SHP77 (cell line): ENCODE measurements at regions not wholly inside any gene's neighbourhood (a gene's known extent, or its start where the extent isn't known, plus 50 kb on each side); places are given as distances from the start of the nearest gene placed in this dataset.
"Not testable (repeated sequence)": the region's sequence is repeated elsewhere in the genome, so short reads cannot be mapped to it uniquely, and the experiment has no call there.

Experiments used
- DNase-seq, 2 experiments: peaks; one replicate each; lab custom pipeline; 2025; lab: John Stamatoyannopoulos, UW

GRCh38 chr11:82210011-82210410 lies 523.7 kb downstream of the FAM181B start:
- DNase-seq: no peak

- DNase-seq: no peak
These were observed 538.4 kb downstream of the FAM181B start for GRCh38 chr11:82195283-82195682.

DNA sequence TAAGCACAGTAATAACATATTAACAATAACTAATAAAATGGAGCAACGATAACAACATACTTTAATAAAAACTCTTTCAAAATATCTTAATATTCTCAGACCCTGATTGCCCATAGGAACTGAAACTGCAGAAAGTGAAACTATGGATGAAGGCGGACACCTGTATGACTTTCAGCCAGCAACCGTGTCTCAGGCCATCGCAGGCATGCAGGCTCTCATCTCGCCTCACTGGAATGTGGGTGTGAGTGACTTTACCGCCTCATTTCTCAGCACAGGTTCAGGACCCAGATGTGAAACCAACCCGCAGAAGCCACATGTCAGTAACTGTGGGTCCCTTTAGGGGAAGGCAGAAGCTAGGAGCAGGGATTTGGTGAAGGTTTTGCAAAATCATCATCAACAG lies 539.1 kb downstream of the FAM181B start:
- no peak for DNase-seq

DNA sequence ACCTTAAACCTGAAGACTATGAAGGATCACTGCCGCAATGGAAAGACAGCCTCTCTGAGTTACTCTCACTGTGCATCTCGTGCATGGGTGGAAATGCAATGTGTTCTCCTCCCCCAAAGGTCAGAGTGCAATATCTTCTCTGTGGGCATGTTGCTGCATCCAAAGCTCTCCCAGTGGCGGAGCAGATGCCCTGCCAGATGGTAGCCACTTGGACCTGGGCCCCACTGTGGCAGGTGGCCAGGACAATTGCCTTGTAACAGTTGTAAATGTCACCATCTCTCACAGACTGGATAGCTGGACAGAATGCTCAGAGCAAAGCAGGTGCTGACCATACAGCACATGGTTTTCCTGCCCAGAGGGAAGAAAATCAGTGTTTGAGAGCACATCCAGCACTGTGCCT lies 542.0 kb downstream of the FAM181B start:
- DNase-seq: peak; percentile 84 to 86

- no peak for DNase-seq
These were observed 547.7 kb downstream of the FAM181B start for GRCh38 chr11:82185925-82186324.

DNA sequence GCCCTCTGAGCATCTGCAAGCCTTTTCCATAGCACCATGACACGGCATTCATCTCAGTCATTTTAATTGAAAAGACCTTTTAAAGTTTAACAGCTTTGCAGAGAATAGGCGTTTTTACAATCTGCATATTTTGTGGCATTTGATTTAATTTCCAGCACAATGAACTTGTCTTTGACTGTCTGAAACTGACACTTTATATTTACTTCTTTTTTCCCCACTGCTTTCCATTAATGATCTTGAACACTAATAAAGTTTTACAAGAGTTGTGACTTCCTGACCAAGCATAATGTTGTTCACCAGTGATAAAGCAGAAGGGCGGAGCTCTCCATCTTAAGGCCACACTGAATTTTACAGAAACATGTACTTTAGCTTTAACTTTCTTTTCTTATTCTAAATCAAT lies 548.7 kb downstream of the FAM181B start:
- no peak for DNase-seq

DNA sequence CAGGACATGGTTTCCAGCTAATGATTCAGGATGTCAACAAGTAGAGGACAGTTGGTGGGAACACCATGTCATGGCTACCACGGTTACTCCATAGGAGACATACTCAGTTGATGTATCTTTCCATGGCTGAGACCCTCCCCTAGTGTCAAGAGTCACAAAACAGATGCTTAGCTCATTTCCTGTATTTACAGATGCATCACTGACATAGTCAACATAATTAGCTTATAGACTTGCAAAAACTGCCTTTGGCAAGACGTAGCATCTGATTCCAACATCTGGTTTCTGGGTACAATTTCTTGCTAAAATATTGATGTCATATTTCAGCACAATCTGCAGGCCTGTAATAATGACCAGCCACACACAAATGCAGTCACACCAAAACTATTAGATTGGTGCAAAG lies 550.3 kb downstream of the FAM181B start:
- no peak for DNase-seq

DNA sequence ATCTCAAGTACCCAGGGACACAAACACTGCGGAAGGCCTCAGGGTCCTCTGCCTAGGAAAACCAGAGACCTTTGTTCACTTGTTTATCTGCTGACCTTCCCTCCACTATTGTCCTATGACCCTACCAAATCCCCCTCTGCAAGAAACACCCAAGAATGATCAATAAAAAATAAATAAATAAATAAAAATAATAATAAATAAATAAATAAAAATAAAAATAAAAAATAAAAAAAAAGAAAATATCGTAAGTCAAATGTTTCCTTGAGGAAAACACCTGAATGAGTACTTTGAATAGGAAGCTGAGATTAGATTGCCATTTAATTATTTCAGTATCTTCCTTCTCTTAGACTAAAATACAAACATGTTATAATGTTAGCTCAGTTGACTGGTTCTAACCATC lies 551.0 kb downstream of the FAM181B start:
- DNase-seq: not testable (repeated sequence)

DNA sequence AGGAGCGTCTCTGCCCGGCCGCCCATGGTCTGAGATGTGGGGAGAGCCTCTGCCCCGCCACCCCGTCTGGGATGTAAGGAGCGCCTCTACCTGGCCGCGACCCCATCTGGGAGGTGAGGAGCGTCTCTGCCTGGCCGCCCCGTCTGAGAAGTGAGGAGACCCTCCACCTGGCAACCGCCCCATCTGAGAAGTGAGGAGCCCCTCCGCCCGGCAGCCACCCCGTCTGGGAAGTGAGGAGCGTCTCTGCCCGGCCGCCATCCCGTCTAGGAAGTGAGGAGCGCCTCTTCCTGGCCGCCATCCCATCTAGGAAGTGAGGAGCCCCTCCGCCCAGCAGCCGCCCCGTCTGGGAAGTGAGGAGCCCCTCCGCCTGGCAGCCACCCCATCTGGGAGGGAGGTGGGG lies 551.9 kb downstream of the FAM181B start:
- not testable (repeated sequence) for DNase-seq

GRCh38 chr11:82176945-82177344 lies 556.7 kb downstream of the FAM181B start:
- DNase-seq: no peak

DNA sequence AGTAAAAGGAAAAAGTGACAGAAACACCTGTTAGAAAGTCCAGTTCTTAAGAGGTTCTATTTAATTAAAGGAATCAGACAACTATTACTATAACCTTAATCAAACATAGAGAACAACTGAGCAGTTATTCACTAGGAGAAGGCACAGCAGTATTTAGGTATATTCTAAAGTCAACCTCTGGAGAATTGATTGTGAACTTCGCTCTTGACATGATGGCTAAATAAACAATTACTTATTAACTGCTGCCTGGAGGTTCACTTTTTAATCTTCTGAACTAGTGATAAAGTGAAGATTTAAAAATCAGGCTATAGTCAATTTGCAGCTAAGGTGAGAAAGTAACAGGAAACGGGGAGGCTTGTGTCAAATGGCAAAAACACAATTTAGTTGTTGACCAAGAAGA lies 557.3 kb downstream of the FAM181B start:
- no peak for DNase-seq

DNA sequence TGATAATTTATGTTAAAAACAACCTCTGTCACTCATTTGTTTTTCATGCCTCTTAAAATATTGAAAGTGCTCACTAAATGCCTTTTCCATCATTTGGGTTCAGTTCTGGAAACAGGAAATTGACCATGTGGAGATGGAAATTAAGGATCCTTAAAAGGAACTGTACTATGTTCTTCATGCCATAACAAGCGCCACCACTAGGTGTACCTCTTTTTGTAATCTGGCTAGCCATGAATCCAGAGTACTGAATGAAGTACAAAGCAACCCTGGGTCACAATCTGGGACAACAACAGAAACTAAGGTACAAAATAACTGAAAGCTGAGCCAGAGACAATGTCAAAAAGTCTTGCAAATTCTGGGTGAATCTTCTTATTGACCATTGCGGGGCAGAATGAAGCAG lies 559.1 kb downstream of the FAM181B start:
- DNase-seq: no peak

DNA sequence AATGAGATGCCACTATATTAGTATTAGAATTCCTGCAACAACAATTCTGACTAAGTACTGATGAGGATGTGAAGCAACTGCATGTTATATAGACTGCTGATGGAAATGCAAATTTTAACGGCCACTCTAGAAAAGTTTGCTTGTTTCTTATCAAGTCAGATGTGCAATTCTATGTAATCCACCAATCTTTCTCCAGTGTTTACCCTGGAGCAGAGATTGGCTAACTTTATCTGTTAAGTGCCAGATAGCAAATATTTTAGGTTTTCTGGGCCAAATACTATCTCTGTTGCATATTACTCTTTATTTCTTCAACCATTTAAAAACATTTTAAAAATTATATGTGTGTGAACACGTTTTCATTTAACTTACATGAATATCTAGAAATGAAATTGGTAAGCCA lies 586.9 kb downstream of the FAM181B start:
- no peak for DNase-seq

DNA sequence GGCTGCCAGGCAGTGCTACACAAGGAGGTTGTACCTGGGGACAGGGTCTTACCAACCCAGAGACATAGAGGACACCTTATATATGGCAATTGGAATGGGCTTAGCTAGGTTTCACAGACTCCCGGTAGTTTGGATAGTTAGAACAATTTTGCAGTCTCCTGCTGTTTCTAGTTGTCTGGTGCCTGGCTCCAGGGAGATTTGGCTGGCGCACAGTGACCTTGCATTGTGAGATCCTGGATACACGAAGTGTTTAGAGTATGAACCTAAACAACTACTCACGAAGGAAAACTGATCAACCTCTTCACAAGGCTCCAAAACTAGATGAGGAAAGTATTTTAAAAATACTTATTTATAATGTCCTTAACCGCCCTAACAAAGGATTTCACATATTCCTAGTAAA lies 614.7 kb downstream of the FAM181B start:
- DNase-seq: no peak

- DNase-seq: no peak
These were observed 616.3 kb downstream of the FAM181B start for GRCh38 chr11:82117362-82117761.

GRCh38 chr11:82105331-82105998 lies 628.2 kb downstream of the FAM181B start:
- DNase-seq: no peak

DNA sequence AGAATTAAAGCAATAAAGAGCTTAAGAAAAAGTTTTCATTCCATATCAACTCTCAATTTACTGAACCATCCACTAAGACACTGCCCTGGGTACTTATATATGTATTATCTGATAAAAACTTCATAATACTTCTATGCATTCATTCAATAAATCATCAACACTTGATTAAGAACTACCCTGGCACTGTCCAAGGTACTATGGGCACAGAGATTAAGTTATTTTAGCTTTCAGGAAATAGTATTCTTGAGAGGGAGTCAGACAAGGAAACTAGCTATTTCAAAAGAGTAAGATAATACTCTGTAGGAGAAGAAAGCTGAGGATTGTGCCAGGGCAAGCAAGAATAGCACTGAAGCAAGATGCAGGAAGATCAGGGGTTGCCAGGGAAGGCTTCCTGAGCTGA lies 640.8 kb downstream of the FAM181B start:
- DNase-seq: no peak

- no peak for DNase-seq
These were observed 644.2 kb downstream of the FAM181B start for GRCh38 chr11:82089426-82089825.

- DNase-seq: no peak
These were observed 648.2 kb downstream of the FAM181B start for GRCh38 chr11:82085493-82085892.

GRCh38 chr11:82082976-82083375 lies 650.7 kb downstream of the FAM181B start:
- no peak for DNase-seq

- no peak for DNase-seq
These were observed 653.5 kb downstream of the FAM181B start for GRCh38 chr11:82080160-82080559.

DNA sequence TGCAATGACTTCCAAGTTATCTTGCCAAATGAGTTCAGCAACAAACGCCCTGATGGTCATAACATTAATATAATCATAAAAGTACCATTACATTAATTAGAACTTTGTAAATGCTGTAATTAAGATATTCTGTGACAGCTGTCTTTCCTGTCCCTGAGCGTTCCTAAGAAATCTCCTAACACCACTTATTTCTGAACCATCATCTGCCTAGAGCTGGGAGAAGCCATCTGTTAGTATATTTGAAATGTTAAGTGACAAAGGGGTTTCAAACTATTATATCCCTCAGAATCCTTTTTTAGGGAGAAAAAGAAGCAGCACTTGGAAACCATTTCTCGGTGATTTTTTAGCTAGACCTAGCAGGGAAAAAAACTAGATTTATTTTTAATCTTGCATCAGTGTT lies 657.5 kb downstream of the FAM181B start:
- no peak for DNase-seq

GRCh38 chr11:82059505-82059904 lies 674.2 kb downstream of the FAM181B start:
- no peak for DNase-seq

DNA sequence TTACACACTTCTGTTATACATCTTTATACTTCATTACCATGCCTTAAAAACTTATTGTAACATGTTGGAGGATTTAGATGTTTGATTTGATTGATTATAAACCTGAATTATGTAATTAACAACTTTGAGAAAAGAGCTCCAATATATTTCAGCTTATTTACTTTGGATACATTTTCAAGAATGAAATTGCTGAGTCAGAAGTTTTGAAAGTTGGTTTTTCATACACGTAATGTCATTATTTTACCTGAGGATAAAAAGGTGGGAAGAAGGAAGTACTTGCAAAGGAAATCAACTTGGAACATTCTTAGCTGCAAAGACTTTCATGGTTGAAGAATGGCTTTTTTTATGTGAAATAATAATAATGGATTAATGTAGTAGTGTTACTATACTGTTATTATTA lies 677.2 kb downstream of the FAM181B start:
- DNase-seq: no peak

GRCh38 chr11:82049199-82049598 lies 684.5 kb downstream of the FAM181B start:
- no peak for DNase-seq
